HCT116 (cell line): ENCODE measurements at regions not wholly inside any gene's neighbourhood (a gene's known extent, or its start where the extent isn't known, plus 50 kb on each side); places are given as distances from the start of the nearest gene placed in this dataset.

Experiments used
- ATAC-seq: fragments of 200-7000 bp; cut with Tn5 transposase; 2 replicates; pipeline ENCODE4 v1.9.1; 2020; ENCODE audit warnings: mild to moderate bottlenecking, moderate library complexity
- BruUV-seq: library from RNA; stranded (reverse); fragments of 400-500 nt; replicated peaks from 2 replicates; lab custom pipeline; 2021; lab: Mats Ljungman, UMichigan
- CTCF ChIA-PET: fragments of 300-600 bp; sonication (Branson Sonifier 250); formaldehyde crosslinking; loops from one replicate; lab custom pipeline; 2021; ENCODE audit warnings: antibody characterized with exemption; lab: Charles Lee
- POLR2A ChIA-PET: fragments of 300-600, 350-600 bp; sonication (Branson Sonifier 250); formaldehyde crosslinking; loops from one replicate; lab custom pipeline; 2021; ENCODE audit warnings: antibody characterized with exemption; lab: Charles Lee
- RAD21 ChIA-PET, 2 experiments: fragments of 300-600 bp; sonication (Branson Sonifier 250); formaldehyde crosslinking; loops; one replicate each; lab custom pipeline; 2023; ENCODE audit warnings: low total read pairs in 2 of 2; ENCODE audit not compliant: uncharacterized antibody in 2 of 2, unreplicated experiment in 2 of 2, low non-redundant PET in 1 of 2; lab: Charles Lee
- DNase-seq: peaks from one replicate; pipeline ENCODE4 v3.0.0-alpha.2; 2010; ENCODE audit warnings: low read depth, low spot score
- H2AFZ ChIP-seq: fragments of 200-600 bp; shearing (Covaris generic), sonication (generic); 2 replicates; pipeline ENCODE4 v1.6.1; 2017; ENCODE audit warnings: low read depth, mixed run types, mixed read lengths, antibody characterized with exemption, low read length; ENCODE audit not compliant: poor library complexity, severe bottlenecking
- H3K27ac ChIP-seq: 2 replicates; pipeline ENCODE4 v1.5.1; 2012; ENCODE audit warnings: low read depth, low read length
- H3K27me3 ChIP-seq: fragments of 200-600 bp; sonication (generic); 2 replicates; pipeline ENCODE4 v1.6.1; 2016; ENCODE audit warnings: mixed run types, low read length, mixed read lengths; ENCODE audit not compliant: insufficient read depth
- H3K36me3 ChIP-seq, 2 experiments: fragments of 200-500 bp in 1 of 2; fragments of 200-600 bp in 1 of 2; sonication (Bioruptor generic) in 1 of 2; sonication (generic) in 1 of 2; 2 replicates each; pipeline versions ENCODE4 v1.5.1 to v1.6.1; 2014 to 2016; ENCODE audit warnings: low read length in 2 of 2, inconsistent platforms in 1 of 2, mixed read lengths in 1 of 2, mixed run types in 1 of 2; ENCODE audit not compliant: insufficient read depth in 2 of 2, control insufficient read depth in 1 of 2
- H3K4me1 ChIP-seq, 2 experiments: fragments of 200-600 bp in 1 of 2; sonication (generic) in 1 of 2; 2 replicates each; pipeline versions ENCODE4 v1.5.1 to v1.6.1; 2012 to 2017; ENCODE audit warnings: low read length in 2 of 2, inconsistent platforms in 1 of 2, mild to moderate bottlenecking in 1 of 2, mixed read lengths in 1 of 2, mixed run types in 1 of 2, moderate library complexity in 1 of 2; ENCODE audit not compliant: insufficient read depth in 2 of 2, control insufficient read depth in 1 of 2
- H3K4me2 ChIP-seq: fragments of 200-600 bp; sonication (generic); 2 replicates; pipeline ENCODE4 v1.6.1; 2017; ENCODE audit warnings: mixed run types, low read length, mixed read lengths
- H3K4me3 ChIP-seq, 2 experiments: fragments of 200-600 bp in 1 of 2; sonication (generic) in 1 of 2; replicated peaks in 1 of 2; 2 replicates each; pipeline ENCODE4 v1.5.1; 2011 to 2016; ENCODE audit warnings: low read length in 2 of 2, control low read depth in 1 of 2, low read depth in 1 of 2, mild to moderate bottlenecking in 1 of 2, mixed read lengths in 1 of 2, mixed run types in 1 of 2
- H3K79me2 ChIP-seq: fragments of 200-600 bp; sonication (generic); 2 replicates; pipeline ENCODE4 v1.6.1; 2017; ENCODE audit warnings: mild to moderate bottlenecking, mixed run types, low read length, moderate library complexity, mixed read lengths; ENCODE audit not compliant: insufficient read depth
- H3K9ac ChIP-seq: fragments of 200-600 bp; sonication (generic); 2 replicates; pipeline ENCODE4 v1.6.1; 2016; ENCODE audit warnings: low read length, mixed read lengths
- H3K9me2 ChIP-seq: fragments of 200-600 bp; sonication (generic), shearing (Covaris generic); 2 replicates; pipeline ENCODE4 v1.6.1; 2017; ENCODE audit warnings: mixed run types, mild to moderate bottlenecking, moderate library complexity; ENCODE audit not compliant: insufficient read depth
- H3K9me3 ChIP-seq, 2 experiments: fragments of 200-500 bp in 1 of 2; fragments of 200-600 bp in 1 of 2; sonication (Bioruptor generic) in 1 of 2; sonication (generic) in 1 of 2; 2 replicates each; pipeline ENCODE4 v1.6.1; 2014 to 2017; ENCODE audit warnings: low read length in 2 of 2, mixed read lengths in 2 of 2, inconsistent platforms in 1 of 2, low read depth in 1 of 2, mild to moderate bottlenecking in 1 of 2, mixed run types in 1 of 2, moderate library complexity in 1 of 2; ENCODE audit not compliant: control insufficient read depth in 1 of 2, insufficient read depth in 1 of 2
- H4K20me1 ChIP-seq: fragments of 200-600 bp; sonication (generic), shearing (Covaris generic); 2 replicates; pipeline ENCODE4 v1.6.1; 2017; ENCODE audit warnings: mixed run types, mild to moderate bottlenecking, moderate library complexity; ENCODE audit not compliant: insufficient read depth
- CEBPB ChIP-seq: IDR thresholded peaks from 2 replicates; pipeline ENCODE4 v1.6.1; 2012; ENCODE audit warnings: low read depth
- EZH2phosphoT487 ChIP-seq: fragments of 200-600 bp; IDR thresholded peaks from 2 replicates; pipeline ENCODE4 v1.6.1; 2018; ENCODE audit warnings: antibody characterized with exemption, borderline replicate concordance
- JUND ChIP-seq: IDR thresholded peaks from 2 replicates; pipeline ENCODE4 v1.6.1; 2012
- POLR2AphosphoS5 ChIP-seq: IDR thresholded peaks from 2 replicates; pipeline ENCODE4 v1.6.1; 2011; ENCODE audit warnings: mild to moderate bottlenecking, low read depth, low read length, moderate library complexity
- RAD21 ChIP-seq: IDR thresholded peaks from 2 replicates; pipeline ENCODE4 v1.6.1; 2012; ENCODE audit warnings: low read depth, mild to moderate bottlenecking
- SRF ChIP-seq: IDR thresholded peaks from 2 replicates; pipeline ENCODE4 v1.6.1; 2012; ENCODE audit warnings: low read depth
- intact Hi-C: fragments of 100-400 bp; cut with micrococcal nuclease; formaldehyde crosslinking; loops from 2 replicates; pipeline ENCODE4 v1.10.0; 2022
- TF ChIP-seq, protein P1 (sequence below): IDR thresholded peaks from 2 replicates; pipeline ENCODE4 v1.6.1; 2012

DNA sequence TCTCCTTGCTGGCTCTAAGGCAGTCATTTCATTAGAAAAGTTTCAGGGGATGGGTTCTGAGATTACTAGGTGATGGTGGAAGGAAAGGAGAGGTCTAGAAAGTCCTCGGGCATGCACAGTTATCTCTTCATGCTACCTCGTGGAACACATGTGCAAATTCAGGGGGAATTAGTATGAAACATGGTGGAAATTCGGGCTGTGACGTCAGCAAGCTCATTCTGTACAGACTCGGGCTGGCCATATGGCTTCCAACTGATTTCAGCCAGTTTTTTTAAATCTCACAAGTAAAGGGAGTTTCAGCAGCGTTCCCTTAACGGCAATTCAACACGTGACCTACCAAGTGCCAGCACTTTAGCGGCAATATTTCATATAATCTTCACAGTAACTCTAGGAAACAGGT is 251.1 kb downstream of the TBL1XR1 start:
- no TSS peak for BruUV-seq
- Histone ChIP-seq H3K27ac (no peak overlapping the region), H3K36me3 (no peaks in the 10 kb centered on the region), H3K4me2 (no peak overlapping the region), H3K4me3 (no peak overlapping the region), H3K9me2 (no peaks in the 10 kb centered on the region), H2AFZ (no peak overlapping the region), H3K27me3 (no peaks in the 10 kb centered on the region), H3K4me1 (peaks cover 0 to 11% of the 10 kb centered on the region in 2 experiments; a peak in 3 of 4 replicates), H3K79me2 (no peaks in the 10 kb centered on the region), H3K9ac (no peak overlapping the region), H3K9me3 (no peaks in the 10 kb centered on the region), H4K20me1 (no peaks in the 10 kb centered on the region)
- ATAC-seq = no peak
- no peak for TF ChIP-seq POLR2AphosphoS5
- TF ChIP-seq SRF = no peak
- intact Hi-C loops = no loop called here
- ChIA-PET POLR2A (no interaction called here), RAD21 (no interaction called here), CTCF (no interaction called here)
- DNase-seq = no peak

DNA sequence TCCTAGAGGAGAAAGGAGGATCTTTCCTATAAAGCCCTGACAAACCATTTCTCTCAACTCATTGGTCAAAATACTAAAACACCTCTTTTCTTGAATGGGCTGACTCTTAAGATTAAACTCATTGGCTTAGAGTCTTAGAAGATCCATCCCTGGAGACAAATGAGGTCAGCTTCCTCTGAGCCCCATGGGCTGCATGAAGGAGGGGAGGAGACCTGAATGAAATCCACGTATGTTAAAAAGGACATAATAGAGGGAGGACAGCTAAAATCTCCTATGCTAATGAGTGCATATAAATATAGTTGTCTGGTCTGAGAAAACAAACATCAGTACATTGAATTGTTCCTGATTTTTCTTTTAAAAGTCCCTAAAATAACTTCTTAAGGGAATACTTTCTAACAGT is 255.0 kb downstream of the TBL1XR1 start:
- Histone ChIP-seq H3K4me1 (no peaks in the 10 kb centered on the region), H3K79me2 (no peaks in the 10 kb centered on the region), H2AFZ (no peak overlapping the region)

More for the DNA sequence above, 255.0 kb downstream of the TBL1XR1 start:
- TF ChIP-seq SRF = no peak
- TF ChIP-seq, protein P1, sequence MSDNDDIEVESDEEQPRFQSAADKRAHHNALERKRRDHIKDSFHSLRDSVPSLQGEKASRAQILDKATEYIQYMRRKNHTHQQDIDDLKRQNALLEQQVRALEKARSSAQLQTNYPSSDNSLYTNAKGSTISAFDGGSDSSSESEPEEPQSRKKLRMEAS = no peak
- no peak for TF ChIP-seq RAD21
- no peak for TF ChIP-seq JUND
- TF ChIP-seq EZH2phosphoT487 = no peak
- TF ChIP-seq CEBPB = no peak
- BruUV-seq = no TSS peak
- H3K4me2 ChIP-seq = no peak overlapping the region
- CTCF ChIA-PET = no interaction called here
- no peaks in the 10 kb centered on the region for H3K27me3 ChIP-seq
- H3K4me3 ChIP-seq = no peak overlapping the region
- no peaks in the 10 kb centered on the region for H3K9me3 ChIP-seq
- H3K27ac ChIP-seq = no peak overlapping the region
- no peaks in the 10 kb centered on the region for H3K9me2 ChIP-seq
- ATAC-seq = no peak
- no peaks in the 10 kb centered on the region for H4K20me1 ChIP-seq
- no peak overlapping the region for H3K9ac ChIP-seq
- intact Hi-C loops = no loop called here
- RAD21 ChIA-PET = no interaction called here
- no peak for DNase-seq
- H3K36me3 ChIP-seq = no peaks in the 10 kb centered on the region
- POLR2A ChIA-PET = no interaction called here
